ENCODE measurements at regions not wholly inside any gene's neighbourhood (a gene's known extent, or its start where the extent isn't known, plus 50 kb on each side); places are given as distances from the start of the nearest gene placed in this dataset.

GRCh38 chr1:105872817-105873216 is 1183.7 kb upstream of the PRMT6 start:
- Histone ChIP-seq H3K79me2 (ENCODE audit: insufficient read depth, low read length) (no peaks in the 10 kb centered on the region), H3K27ac (ENCODE audit: extremely low read length, insufficient read depth, low read length) (no peak overlapping the region), H2AFZ (ENCODE audit: low read length) (no peak overlapping the region), H3K27me3 (ENCODE audit: control insufficient read depth in 1 of 2, insufficient read depth in 2 of 2, low read length in 2 of 2) (no peaks in the 10 kb centered on the region), H3K36me3 (replicated peaks in 1 of 2; ENCODE audit: control insufficient read depth in 1 of 2, insufficient read depth in 2 of 2, low read length in 2 of 2) (no peaks in the 10 kb centered on the region), H3K4me3 (replicated peaks in 1 of 3; ENCODE audit: insufficient read depth in 1 of 3, low read depth in 2 of 3, low read length in 3 of 3) (no peak overlapping the region), H4K20me1 (ENCODE audit: insufficient read depth, low read length) (no peaks in the 10 kb centered on the region), H3K9me3 (ENCODE audit: low read length) (peaks cover 27% of the 10 kb centered on the region), H3K9ac (ENCODE audit: insufficient read depth, low read depth, low read length) (no peak overlapping the region), H3K4me2 (ENCODE audit: low read depth, low read length) (no peak overlapping the region), H3K4me1 (ENCODE audit: insufficient read depth, low read length) (no peaks in the 10 kb centered on the region)
- in situ Hi-C loops (cut with HindIII; ENCODE audit: extremely low pct_ligation_motif_present, low pct_unique_long_range_greater_than_20kb), result no loop called here
- BruUV-seq (replicated peaks), result no TSS peak
- ChIA-PET POLR2A (no interaction called here), CTCF (ENCODE audit: low intra/inter-chr PET ratio, low total read pairs) (no interaction called here)
- no peak for ATAC-seq
- no peak for FAIRE-seq
- no peak for TF ChIP-seq MXI1 (IDR thresholded peaks at IDR 0.05; ENCODE audit: borderline replicate concordance, low read depth, low read length)
- TF ChIP-seq PREB (CRISPR knock-in tag; IDR thresholded peaks at IDR 0.05), result no peak
- no peak for TF ChIP-seq PPARG (CRISPR knock-in tag; conservative IDR thresholded peaks at IDR 0.05)
- TF ChIP-seq CBX1 (IDR thresholded peaks at IDR 0.05; ENCODE audit: low read depth), result no peak
- no peak for TF ChIP-seq SMARCC2 (IDR thresholded peaks at IDR 0.05)
- TF ChIP-seq HMGA1 (CRISPR knock-in tag; conservative IDR thresholded peaks at IDR 0.05), result no peak
- TF ChIP-seq ZNF572 (CRISPR knock-in tag; IDR thresholded peaks at IDR 0.05), result no peak
- TF ChIP-seq ZBTB10 (CRISPR knock-in tag; IDR thresholded peaks at IDR 0.05; ENCODE audit: borderline replicate concordance), result no peak
- no peak for TF ChIP-seq ZNF33B (CRISPR knock-in tag; IDR thresholded peaks at IDR 0.05)
- no peak for DNase-seq (ENCODE audit: low spot score)
- intact Hi-C loops (cut with micrococcal nuclease; ENCODE audit: unreplicated experiment), result no loop called here
- no CpG with 5 or more reads among the region's 1 CpG for WGBS (ENCODE audit: low lambda C conversion rate)
